HG02588 (cell line): ENCODE measurements at regions not wholly inside any gene's neighbourhood (a gene's known extent, or its start where the extent isn't known, plus 50 kb on each side); places are given as distances from the start of the nearest gene placed in this dataset.

ENCODE experiments used
- ATAC-seq: cut with Tn5 transposase; IDR thresholded peaks from one replicate; pipeline ENCODE4 v1.9.1; 2021; ENCODE audit warnings: mild to moderate bottlenecking, moderate library complexity; ENCODE audit not compliant: unreplicated experiment

- no peak for ATAC-seq
Measured at GRCh38 chr16:52237823-52238222, 309.1 kb downstream of the TOX3 start.

DNA sequence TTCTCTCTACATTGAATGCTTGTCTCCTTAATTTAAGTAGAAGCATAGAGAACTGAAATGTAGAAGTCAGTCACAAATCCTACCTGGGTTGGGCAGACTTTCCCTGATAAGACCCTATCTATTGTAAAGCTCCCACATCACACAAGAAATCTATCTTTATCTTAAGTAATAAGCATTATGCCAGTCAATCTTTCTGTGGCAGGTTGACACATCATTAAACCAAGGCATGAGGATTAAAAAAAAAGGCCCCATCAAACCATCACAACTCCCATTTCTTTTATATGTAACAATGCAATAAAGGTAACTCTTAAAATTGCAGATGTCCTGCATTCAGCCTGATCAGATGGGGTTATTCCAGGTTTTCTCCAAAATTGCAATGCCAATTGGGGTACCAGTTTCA is 311.8 kb downstream of the TOX3 start:
- no peak for ATAC-seq

- ATAC-seq = no peak
Measured at GRCh38 chr16:52234626-52235025, 312.3 kb downstream of the TOX3 start.

DNA sequence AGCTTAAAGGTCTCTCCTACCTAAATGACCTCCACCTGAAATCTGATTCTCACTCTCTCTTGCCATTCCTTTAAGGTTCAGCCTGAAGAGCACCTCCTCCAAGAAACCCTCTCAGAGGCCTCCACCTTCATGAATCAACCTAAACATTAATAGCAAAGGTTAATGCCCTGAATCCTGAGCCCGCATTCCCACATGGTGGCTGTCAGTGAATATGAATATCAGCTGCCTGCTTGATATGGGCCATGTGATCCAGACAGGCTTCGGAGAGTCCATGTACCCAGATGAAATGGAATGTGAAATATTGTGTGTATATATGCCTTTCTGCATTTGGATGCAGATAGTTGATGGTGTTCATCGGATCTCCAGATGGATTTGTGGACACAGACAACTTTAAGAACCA is 317.5 kb downstream of the TOX3 start:
- no peak for ATAC-seq

DNA sequence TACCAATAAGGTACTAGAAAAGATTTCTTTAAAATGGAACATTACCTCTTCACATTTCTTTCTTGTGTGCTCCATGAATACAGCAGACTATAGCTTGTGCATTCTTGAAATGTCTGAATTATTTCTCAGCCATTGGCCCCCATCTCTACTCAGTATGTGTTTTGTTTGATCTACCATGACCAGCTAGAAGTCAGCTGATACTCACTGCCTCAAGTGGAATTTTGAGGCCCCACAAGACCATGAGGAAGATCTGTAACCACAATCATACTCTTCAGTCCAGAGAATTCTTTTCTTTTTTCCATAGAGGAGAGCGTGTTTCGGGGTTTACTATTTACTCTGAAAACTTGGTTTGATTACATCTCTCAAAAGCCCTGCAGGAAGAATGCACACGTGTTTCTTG is 319.1 kb downstream of the TOX3 start:
- ATAC-seq = no peak

DNA sequence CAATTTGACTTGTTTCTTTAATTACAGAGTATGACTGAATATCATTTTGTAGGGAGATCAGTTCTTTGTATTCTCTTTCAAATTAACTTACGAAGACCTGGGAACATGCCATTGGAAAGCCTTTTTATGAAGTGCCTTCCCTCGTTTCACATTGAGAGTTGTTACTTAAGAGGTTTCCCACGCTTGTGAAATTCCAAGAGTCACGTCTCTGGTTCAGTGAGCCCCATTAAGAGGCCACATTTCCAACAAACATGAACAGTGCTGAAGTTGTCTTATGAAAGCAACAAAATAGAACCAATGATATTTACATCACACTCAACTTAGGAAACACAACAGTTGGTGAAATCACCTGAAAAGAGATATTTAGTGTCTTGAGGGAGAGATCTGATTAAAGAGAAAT is 334.1 kb downstream of the TOX3 start:
- ATAC-seq = no peak

DNA sequence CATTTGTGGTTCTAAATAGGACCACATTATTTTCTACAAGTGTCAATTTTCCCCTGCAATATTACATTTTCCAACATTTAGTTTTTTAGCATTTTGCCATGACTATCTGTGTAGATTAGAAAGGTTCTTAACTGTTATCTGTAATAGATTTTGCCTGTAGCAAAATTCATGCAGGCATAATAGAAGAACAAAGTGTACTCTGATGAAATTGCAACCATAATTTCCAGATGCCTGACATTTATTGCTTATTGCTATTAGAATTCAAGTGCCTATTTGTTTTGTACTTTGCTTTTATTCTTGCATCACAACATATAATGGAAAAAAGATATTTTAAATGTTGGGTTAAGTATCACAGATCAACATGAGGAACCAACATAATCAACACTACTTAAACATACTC is 337.7 kb downstream of the TOX3 start:
- no peak for ATAC-seq

- ATAC-seq = no peak
Measured at GRCh38 chr16:52203096-52203495, 343.8 kb downstream of the TOX3 start.

- no peak for ATAC-seq
Measured at GRCh38 chr16:52193441-52193840, 353.5 kb downstream of the TOX3 start.

DNA sequence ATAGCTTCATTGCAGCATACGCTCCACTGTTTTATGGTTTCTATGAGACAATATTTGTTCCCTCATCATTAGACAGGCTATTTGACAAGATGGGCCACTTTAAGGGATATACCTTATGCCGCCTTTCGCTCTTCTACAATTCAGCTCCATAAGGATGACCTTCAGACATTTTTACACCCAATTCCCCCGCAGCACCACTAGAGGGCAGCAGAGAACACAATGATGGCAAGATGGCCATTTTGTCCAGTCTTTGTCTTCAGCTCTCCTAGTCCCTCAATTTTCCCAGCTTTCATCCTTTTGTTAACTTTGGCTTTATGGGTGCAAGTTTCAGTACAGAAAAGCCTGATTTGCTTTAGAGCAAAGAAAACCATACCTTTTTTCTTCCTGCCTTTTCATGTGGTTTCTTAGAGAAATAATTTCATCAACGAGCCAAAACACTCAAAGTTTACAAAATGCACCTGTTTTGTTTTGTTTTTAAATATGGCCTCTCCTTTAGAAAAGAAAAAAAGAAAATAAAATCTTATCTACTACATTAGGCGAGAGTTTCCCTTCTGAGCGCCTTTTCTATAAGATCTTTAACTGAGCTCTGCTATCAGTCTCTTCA is 355.3 kb downstream of the TOX3 start:
- no peak for ATAC-seq

GRCh38 chr16:52184336-52184735 is 362.6 kb downstream of the TOX3 start:
- no peak for ATAC-seq

DNA sequence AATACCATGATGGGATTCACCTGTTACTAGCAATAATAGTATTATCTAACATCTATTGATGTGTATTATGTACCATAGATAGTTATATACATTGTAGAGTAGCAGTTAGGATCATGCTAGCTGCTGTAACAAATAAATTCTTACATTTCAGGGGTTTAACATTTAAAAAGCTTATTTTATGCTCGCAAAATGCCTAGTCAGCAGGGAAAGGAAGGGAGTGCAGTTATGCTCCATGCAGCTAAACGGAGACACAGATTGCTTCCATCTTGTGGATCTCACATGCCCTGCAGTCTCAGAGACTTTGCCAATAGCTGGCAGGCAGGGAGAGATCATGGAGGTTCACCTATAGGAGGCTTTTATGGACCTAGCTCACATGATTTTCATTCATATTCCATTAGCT is 364.1 kb downstream of the TOX3 start:
- ATAC-seq = no peak

DNA sequence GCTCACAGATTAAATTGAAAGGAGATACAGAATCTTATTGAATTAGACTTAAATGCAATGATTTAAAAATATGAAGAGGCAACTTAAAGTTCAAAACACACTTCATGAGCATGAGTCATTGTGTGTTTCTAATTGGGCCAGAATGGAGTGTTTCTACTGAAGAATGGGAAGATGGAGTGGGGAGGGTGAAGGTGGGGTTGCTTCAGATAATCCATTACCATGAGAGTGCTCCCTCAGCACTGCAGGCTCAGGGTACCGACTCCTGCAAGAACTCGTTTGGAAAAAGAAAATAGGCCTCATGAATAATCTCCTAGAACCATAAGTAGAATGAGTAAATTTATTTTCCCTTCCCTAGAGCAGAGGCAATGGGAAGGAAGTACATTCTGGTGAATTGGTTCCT is 372.8 kb downstream of the TOX3 start:
- no peak for ATAC-seq

DNA sequence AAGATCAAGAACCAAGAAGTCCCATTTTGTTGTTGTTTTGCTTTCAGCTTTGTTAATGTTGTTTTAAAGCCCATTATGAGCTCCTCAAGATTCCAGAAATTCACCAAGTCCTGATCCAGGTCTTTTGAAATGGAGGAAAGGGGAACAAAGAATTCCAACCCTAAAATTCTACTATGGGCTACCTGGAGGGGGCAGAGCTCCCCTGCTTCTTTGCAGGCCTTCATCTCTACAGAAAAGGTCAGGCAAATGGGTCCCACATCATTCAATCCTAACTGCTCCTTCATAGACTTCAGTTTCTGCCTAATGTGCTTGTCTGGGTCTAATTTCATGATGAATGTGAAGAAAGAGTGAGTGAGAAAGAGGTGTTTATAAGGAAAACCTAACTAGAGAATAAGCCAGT is 375.5 kb downstream of the TOX3 start:
- ATAC-seq = no peak

DNA sequence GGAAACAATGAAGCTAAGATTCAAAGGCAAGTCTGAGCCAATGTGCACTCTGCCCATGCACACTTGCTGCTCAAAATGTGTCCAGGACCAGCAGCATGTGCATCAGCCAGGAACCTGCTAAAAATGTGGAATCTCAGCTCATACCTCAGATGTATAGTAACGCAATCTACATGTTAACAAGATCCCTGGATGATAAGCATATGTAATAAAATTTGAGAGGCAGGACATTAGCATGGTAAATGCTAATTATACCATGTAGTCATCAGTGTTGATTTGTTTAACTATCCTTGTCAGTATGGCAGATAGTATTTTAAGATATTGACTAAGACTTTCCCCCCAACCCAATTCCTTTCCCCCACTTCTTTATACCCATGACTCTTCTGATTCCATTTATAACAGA is 379.6 kb downstream of the TOX3 start:
- ATAC-seq = no peak

DNA sequence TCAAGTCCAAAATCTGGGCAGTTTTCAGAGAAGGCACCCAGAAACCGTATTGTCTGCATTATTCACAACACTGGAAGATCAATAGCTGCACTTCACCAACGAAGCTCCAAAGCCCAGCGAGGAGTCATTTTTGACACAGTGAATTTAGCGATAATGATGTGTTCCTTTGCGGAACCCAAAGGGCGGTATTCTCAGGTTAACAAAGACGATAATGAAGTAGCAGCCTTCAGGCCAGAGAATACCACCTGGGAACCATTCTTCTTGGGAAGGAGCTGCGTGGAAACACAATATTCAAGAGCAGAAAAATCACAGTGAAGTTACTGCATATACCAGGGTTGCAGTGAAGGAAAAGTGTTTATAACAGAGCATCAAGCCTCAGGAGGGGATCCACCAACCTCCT is 381.0 kb downstream of the TOX3 start:
- no peak for ATAC-seq

- no peak for ATAC-seq
Measured at GRCh38 chr16:52149003-52149402, 397.9 kb downstream of the TOX3 start.

GRCh38 chr16:52141871-52142270 is 405.1 kb downstream of the TOX3 start:
- no peak for ATAC-seq

DNA sequence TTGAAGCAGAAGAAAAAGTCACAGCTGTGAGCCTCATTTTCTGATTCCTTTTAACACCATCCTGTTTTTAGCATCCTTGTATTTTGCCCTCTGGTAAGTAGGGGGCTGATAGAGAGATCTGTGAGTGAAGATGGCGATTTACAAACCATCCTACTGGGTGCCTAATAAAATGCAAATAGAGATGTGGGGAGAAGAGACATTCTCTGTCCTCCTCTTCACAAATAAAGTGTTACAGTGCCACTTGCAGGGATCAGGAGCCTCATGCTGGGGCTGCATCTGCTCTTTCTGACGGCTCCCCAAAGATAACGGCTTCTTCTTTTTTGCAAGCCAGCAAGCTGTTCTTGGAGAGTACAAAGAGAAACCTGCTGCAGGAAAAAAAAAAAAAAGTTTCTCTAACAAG is 418.6 kb downstream of the TOX3 start:
- no peak for ATAC-seq

DNA sequence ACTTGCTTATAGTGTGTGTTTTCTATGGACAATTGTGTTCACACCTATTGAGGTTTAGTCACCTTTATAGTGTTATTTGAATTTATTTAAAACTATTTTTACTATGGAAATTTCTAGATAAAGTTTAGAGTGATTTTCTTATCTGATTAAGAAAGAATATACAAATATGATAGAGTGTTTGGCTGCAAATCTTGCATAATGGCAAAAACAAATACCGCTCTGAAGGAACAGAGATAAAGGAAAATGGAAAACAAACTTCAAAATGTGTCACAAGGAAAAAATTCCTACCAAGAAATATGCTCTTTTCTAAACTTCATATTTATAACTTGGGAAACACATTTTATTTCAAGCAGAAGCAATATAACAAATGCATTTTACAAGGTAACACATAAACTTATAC is 423.1 kb downstream of the TOX3 start:
- ATAC-seq = no peak

DNA sequence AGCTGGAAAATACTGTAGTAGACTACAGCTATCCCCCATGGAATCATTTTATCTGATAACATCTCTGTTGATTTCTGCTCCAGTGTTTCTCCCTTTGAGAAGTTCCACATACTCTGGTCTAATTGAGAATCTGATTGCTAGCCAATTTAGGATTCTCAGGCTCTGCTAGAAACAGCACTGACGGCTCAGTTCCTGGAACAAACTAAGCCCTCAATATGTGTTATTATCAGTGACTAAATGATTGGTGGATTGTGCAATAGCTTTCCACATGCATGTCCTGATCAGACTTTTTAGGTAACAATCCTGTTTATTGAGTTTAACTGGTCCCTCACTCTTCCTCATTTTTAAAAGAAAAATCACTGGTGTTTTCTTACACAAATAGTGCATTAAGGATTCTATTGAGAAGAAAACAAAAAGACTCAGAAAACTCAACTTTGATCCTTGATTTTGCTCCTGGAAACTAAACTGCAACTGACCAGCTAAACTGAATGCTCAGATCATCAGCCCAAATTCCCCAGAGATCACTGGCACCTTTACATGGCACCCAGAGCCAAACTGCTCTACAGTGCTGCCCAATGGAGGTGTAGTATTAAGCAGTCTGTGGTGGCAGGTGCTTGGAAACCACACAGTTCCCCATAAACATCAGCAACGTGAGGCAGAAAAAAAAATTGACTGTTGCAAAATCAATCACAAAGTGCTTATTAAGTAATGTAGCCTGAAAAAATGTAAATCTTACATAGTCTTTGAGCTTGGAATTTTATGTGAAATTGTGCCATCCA is 423.7 kb downstream of the TOX3 start:
- no peak for ATAC-seq

DNA sequence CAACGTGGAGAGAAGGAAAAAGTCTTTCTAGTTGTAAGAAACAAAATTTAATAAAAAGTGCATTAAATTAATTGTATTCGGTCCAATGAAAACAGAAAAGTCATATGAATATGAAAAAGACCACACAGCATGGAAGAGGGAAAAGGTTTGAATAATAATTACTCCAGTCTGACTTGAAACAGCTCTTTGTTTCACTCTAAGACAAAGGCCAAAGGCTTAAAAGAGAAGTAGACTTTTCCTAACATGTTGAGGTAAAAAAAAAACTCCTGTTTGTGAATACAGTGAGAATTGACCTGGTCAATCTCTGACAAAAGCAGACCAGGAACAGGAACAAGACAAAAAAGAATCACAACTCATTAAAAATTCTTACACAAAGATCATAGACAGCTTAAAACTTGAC is 429.8 kb downstream of the TOX3 start:
- ATAC-seq = no peak

DNA sequence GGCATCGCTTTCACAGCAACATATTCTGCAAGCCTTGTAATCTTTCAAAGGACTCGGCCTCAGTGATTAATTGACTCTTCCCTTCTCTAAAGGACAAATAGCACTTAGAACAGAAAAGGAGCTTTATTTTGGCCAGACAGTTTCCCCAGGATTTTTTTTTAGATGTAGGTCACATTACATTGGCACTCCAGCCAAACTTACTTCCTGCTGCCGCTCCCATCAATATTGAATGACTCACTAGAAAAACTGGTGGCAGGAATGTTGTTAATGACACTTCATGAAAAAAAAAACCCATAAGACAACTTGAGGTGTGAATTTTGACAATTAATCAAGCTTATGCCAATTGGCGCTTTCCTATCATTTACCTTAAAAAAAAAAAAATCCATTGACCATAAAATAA is 432.6 kb downstream of the TOX3 start:
- ATAC-seq = no peak
